DMS 273 (cell line): ENCODE measurements at regions not wholly inside any gene's neighbourhood (a gene's known extent, or its start where the extent isn't known, plus 50 kb on each side); places are given as distances from the start of the nearest gene placed in this dataset.

ENCODE experiments used
- DNase-seq: peaks from one replicate; lab custom pipeline; 2025; ENCODE audit not compliant: unreplicated experiment; lab: John Stamatoyannopoulos, UW

DNA sequence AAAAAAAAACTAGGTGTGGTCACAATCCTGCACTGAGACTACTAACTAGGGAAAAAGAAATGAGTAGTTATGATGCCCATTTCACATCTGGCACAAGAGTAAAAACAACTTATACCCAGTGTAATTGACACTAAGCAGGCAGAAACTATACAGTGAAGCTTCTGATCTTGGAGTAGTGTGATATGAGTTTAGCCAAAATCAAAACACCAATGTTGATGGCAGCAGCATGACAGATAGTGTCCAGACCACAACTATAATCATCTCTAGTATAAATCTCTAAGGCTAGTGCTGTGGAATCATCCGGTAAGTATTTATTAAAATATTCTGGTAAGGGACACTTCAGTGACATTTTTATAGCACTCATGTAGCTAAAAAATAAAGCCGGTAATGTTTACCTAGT lies 108.5 kb upstream of the EPHA6 start:
- no peak for DNase-seq

DNA sequence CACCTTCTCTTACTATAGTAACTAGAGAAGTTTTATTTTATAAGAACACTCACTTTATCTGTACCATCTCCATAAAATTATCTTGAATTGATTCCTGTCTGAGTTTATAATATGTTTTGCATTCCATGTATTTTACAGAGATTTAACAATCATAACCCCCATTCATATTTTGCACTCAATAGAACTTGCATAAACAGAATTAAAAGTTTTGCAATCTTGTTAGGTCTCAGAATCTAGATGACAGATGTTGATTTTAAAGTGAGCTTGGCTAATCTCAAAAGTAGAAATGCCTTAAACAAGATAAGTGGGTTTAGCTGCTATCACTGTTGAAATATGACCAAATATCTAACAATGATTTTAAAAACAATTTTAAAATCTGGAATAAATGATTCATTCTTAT lies 107.9 kb upstream of the EPHA6 start:
- no peak for DNase-seq

DNA sequence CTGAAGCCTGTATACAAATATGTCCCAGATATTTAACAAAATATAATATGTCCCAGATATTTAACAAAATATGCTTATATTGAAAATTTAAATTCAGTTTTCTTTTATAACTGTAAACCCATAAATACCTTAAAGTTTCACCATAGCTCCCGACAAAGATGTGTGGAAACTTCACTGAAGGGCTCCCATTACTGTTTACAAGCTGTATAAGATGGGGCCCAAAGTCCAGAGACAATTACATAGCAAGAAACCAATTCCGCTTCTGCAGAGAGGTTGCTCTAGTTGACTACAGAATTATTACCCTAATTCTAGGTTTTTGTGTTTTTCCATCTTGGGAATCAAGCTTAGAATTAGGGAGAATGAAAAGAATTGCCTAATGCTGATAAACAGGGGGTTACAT lies 102.6 kb upstream of the EPHA6 start:
- no peak for DNase-seq

DNA sequence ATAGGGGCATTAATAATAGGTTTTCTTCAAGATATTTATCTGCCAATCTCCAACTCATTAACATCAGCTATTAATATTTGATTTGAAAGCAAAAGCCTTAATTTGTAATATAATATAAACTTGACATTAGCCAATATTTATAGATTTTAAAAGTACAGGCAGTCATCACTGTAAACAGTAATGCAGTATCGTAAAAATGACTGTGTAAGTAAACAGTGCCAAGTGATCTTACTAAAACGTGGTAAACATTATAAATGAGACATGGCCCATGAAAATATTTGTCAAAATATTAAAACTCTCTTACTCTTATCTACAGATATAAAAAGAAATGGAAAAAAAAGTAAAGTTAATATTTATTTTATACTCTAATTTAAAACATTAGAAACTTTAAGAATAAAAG lies 101.6 kb upstream of the EPHA6 start:
- DNase-seq = no peak

DNA sequence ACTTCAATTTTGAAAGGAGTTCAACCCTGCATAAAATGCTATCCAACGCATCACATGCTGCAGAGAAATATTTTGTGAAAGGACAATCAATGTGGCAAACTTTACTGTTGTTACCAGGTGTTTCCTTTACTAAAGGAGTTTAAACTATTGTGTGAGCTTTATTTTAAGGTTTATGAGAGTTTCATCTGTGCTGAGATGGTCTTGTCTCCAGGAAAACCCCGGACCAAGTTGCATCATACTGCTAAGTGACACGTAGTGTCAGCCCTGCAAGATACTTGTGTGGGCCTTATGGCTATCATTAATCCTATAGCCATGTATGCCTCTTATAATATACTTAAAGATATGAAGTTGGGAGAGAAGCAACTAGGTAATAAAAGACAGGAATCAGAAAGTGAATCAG lies 94.5 kb upstream of the EPHA6 start:
- DNase-seq = no peak

DNA sequence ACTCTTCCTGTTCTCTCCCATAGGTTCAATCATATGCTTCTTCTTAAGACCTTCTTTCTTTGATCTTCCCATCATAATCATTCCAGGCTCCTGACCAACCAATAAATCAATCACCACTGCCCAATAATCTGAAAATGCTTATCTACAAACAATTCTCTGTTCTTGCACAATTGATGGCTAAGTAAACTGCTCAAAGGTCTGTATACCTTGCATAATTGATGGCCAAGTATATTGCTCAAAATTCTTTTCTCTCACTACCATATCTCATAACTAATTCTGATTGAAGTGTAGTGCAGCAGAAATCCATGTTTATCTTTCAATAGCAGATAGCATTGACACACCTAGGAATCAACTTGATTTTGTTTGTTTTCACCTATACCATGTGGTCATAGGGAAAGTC lies 83.4 kb upstream of the EPHA6 start:
- no peak for DNase-seq

DNA sequence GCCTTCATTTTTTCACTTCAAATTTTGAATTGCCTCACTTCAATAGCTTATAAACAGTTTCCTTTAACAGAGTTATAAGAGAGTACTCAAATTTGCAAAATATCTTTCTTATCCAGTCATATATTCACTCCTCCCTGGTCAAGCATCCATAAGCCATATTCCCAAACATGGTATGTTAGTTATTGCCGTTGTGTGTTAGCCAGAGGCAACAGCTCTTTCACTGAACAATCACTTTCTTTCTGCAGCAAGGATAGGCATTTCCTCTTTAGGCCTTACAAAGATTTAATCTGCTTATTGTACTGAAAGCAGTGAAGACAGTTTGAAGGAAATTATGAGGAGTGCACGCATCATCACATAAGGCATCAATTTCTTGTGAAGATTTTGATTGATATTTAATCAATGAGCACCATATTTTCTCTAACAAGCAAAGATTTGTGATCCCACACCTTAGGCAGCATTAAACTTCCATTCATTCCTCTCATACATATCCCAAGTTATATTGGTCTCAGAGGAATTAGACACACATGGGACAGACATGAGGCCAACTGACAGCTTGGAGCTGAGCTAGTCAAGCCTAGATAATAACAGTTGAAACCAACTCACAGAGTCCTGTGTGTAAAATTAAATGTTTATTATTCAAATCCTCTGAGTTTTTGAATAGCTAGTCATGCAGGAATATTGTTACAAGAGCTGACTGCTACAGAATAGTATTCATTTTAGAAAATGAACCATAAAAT lies 80.0 kb upstream of the EPHA6 start:
- DNase-seq = no peak

DNA sequence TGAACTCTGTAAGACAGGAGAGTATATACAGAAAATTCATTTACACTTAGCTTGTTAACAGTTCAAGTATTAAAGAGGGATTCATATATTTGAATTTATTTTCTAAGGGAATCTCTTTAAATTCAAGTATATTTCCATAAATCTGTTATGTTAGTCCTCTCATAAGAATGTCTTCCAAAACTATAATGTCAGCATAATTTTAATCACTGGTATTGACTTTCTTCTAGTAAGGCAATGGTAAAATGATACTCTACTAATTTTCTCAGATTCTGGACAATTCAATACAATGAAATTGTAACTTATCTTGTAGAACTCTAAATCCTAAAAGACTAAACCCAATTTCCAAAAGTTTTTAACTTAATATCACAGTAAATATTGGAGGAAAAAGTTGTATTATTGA lies 66.3 kb upstream of the EPHA6 start:
- no peak for DNase-seq

DNA sequence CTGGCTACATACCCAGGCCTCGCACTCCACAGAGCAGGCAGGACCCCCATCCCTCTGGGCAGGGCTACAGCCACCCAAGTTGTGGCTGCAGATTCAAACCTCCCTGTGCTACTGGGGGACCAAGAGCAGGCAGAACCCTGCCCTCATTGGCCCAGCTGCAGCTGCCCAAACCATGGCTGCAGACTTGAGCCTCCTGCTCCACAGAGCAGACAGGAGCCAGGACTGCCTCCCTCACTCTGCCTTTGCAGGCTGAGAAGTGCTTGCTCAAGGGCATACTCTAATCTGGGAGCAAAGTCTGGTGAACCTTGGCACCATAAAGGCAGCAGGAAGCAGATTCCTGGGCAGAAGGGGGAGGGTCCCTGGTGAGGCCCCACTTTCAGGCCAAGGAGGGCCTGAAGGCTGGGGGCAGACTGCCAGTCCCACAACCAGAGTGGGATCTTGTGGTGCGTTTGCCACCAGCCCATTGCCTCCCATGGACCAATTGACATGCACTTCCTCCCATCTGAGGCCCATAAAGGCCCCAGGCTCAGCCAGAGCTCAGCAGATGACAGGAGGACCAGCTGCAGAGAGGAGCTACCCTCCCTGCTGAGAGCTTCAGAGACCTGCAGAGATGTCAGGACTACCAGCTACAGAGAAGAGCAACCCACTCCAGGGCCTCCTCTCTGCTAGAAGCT lies 64.2 kb upstream of the EPHA6 start:
- no peak for DNase-seq

DNA sequence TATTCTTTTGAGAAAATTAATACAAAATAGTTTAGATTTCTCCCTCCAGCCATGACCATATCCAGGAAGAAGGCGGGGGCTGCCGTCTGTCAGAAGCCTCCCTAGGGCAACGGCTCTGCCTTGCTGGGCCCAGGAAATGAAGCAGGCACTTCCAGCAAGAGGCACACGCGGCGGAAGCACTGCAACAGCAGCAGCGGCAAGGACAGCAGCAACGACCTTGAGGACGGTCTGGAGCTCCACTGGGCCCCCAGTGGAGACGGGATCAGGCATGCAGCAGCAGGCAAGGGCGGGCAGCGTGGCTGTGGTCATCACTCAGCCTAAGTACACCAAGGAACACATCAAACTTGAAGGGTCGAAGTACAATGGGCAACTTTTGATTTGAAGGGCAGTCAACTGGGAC lies 61.3 kb upstream of the EPHA6 start:
- no peak for DNase-seq

DNA sequence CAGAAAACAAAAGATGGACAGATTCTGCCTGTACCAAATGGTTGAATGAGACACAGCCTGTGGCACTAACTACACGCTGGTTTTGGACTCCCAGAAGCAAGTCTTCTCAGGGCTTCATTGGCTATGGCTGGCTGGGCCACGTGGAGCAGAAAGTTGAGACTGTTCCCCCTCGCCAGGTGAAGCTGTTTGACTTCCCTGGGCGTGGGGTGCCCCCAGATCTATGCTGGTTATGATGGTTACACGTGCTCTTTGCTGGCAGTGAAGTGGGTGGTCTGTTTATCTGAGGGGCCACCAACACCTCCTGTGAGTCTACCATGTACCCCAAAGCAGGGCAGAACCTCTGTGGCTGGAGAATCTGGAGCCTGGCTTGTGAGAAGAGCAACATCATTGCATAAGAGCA lies 60.3 kb upstream of the EPHA6 start:
- DNase-seq = no peak

DNA sequence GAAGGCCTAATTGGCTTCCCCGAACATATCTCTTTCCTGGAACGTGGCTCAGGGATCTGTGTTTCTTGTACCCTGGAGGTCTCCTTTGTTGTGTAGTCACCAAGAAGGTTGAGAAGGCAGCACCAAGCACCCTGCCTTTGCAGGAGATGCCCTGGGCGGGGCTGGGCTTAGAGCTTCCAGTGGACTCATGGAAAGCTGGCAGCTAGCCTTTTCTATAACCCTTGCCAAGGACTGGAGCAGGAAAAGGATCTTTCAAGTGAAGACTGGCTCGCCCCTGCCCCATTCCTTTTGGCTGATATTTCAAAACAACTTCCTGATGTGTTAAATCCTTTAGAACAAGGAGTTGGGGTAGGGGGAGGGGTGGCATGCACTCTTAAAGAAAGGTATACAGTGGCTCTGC lies 58.9 kb upstream of the EPHA6 start:
- DNase-seq = no peak

DNA sequence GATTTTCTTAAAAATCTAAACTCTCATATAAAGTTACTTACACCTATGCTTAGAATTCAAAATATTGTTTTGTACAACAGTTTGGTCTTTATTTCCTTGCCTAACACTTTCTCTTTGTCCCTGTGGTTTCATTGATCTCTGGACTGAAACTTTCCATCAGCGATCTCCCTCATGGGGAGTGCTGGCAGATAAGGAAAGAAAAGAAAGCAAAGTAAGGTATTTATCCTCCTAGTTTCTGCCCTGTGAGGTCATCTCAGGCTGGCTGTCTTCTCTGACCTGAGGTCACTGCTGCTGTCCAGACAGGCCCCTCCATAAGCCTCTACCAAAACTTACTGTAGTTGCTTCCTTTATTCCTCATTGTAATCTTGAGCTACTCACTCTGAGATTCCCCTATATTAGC lies 57.9 kb upstream of the EPHA6 start:
- no peak for DNase-seq

DNA sequence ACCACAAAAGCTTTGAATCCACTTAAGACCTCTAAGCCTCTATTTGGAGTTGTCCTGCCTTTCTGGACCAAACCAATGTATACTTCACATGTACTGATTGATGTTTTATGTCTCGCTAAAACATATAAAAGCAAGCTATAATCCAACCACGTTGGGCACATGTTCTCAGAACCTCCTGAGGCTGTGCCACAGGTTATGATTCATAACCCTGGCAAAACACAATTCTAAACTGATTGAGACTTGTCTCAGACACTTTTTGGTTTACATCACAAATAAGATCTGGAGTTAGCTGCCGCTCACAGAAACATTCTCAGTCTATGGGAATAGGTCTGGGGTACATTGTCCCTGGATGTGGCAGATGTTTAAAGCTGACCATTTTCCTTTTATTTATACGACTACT lies 53.4 kb upstream of the EPHA6 start:
- DNase-seq = no peak
